ENCODE measurements at regions not wholly inside any gene's neighbourhood (a gene's known extent, or its start where the extent isn't known, plus 50 kb on each side); places are given as distances from the start of the nearest gene placed in this dataset.
"Not testable (repeated sequence)": the region's sequence is repeated elsewhere in the genome, so short reads cannot be mapped to it uniquely, and the experiment has no call there.

- ATAC-seq; DNase-seq (ENCODE audit: missing footprints); intact Hi-C loops (cut with DNase I): not testable (repeated sequence)
These were observed 161.3 kb downstream of the ZIC4 start for GRCh38 chr3:147245022-147245421.

- ATAC-seq (no peak), DNase-seq (ENCODE audit: missing footprints) (no peak)
- intact Hi-C loops (cut with DNase I) = no loop called here
These were observed 161.9 kb downstream of the ZIC4 start for GRCh38 chr3:147244397-147244796.

GRCh38 chr3:147240581-147240980, 165.8 kb downstream of the ZIC4 start:
- intact Hi-C loops (cut with DNase I) = no loop called here
- DNase-seq (ENCODE audit: missing footprints) = no peak
- ATAC-seq = no peak

DNA sequence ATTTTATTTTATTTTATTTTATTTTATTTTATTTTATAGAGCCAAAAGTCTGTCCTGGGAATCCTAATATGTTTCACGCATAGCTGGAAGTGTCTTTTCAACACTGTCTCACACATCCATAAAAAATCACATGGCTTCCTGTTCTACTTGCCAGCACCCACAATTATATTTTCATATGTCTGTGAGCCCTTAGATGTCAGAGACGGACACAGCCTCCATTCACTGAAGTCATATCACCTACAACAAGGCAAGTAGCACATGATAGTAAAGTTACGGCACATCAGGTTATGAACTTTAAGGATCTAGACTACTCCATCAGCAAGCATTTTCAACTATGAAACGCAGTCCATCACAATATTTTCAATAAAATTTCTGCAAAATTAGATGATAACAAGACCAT, 168.4 kb downstream of the ZIC4 start:
- intact Hi-C loops (cut with DNase I) = no loop called here
- DNase-seq (ENCODE audit: missing footprints) (no peak), ATAC-seq (no peak)

- intact Hi-C loops (cut with DNase I); ATAC-seq; DNase-seq (ENCODE audit: missing footprints): not testable (repeated sequence)
These were observed 174.4 kb downstream of the ZIC4 start for GRCh38 chr3:147231980-147232379.

GRCh38 chr3:147231111-147231510, 175.2 kb downstream of the ZIC4 start:
- no peak for DNase-seq (ENCODE audit: missing footprints)
- intact Hi-C loops (cut with DNase I) = no loop called here
- no peak for ATAC-seq

DNA sequence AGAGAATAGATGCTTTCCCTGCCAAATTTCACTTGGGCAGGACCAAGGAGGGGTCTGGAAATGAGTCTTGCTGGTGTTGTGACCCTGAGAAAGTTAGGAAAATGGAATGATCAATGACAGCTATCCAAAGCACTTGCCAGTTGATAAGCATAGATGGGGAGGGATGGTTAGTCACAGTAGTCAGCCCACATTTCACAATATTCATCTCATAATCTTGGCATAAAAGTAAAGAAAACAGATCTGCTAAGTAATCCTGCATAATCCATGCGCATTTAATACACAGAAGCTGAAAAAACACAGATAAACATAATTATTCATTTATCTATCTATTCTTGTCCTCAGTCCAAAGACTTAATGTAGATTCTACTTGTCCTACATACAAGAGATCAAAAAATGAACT, 184.1 kb downstream of the ZIC4 start:
- intact Hi-C loops (cut with DNase I) = no loop called here
- no peak for ATAC-seq
- no peak for DNase-seq (ENCODE audit: missing footprints)

DNA sequence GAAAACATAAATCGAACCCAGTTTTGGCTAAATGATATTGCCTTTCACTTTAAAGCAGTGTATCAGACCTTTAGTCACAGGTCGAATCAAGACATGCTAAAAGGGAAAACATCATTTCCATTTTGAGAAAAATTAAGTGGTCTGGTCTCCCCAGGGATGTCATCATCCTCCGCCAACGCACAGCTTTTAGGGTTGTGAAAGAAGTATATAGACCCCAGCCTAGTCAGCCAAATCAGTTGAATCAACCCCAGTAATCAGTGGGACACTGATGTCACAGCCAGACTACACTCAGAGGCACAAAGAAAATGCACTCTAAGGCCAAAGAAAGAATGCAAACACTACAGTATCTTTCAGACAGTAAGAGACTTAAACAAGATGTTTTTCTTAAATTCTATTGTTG, 187.4 kb downstream of the ZIC4 start:
- no peak for DNase-seq (ENCODE audit: missing footprints)
- intact Hi-C loops (cut with DNase I) = no loop called here
- ATAC-seq = no peak

DNA sequence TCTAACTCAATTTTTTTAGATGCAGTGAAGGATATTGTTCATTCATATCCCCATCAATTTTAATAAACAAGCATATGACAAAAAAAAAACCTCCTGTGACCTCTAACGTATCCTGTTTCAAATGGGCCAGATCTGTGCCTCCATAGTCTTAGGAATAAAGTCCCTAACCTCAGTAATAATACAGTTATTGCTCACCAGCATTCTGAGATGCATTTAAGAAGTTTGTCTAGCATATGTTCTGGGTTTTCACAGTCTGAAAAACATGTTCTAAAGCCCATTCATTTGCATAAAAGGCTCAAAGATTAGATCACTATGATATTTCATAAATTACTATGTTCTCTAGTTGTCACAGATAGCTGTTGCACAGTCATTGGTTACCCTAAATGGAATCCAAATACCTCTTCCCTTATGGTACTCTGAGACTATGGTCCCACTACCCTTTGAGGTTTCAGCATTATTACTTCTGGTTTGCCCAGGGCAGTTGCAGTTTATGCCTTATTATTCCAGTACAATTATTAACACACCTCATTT, 190.1 kb downstream of the ZIC4 start:
- DNase-seq (ENCODE audit: missing footprints) = no peak
- intact Hi-C loops (cut with DNase I) = no loop called here
- ATAC-seq = no peak

- ATAC-seq = no peak
- DNase-seq (ENCODE audit: missing footprints) = no peak
- intact Hi-C loops (cut with DNase I) = no loop called here
These were observed 190.7 kb downstream of the ZIC4 start for GRCh38 chr3:147215660-147216059.

- ATAC-seq (no peak), DNase-seq (ENCODE audit: missing footprints) (no peak)
- intact Hi-C loops (cut with DNase I) = no loop called here
These were observed 192.7 kb downstream of the ZIC4 start for GRCh38 chr3:147213633-147214032.

DNA sequence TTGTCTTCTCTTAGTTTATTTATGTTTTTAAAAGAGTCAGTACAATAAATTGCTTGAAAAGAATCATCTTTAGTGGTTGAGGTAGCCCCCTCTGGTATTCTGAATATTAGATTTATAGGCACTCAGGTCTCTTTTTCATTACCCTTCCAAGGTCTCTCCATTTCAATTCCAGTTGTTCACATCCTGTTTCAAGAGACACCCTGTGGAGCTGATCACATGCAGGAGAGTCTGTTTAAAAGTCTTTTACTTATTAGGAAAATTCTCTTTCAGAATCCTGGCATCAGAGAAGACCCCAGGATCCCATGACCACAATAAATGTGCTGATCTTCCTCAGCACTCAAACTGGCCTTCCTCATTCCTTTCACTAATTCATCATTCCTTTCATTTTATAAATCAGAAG, 195.7 kb downstream of the ZIC4 start:
- DNase-seq (ENCODE audit: missing footprints) (no peak), ATAC-seq (no peak)
- intact Hi-C loops (cut with DNase I) = no loop called here

GRCh38 chr3:147201086-147201485, 205.3 kb downstream of the ZIC4 start:
- intact Hi-C loops (cut with DNase I) = no loop called here
- DNase-seq (ENCODE audit: missing footprints) = peak; percentile 33
- no peak for ATAC-seq

GRCh38 chr3:147200545-147200944, 205.8 kb downstream of the ZIC4 start:
- ATAC-seq = no peak
- no peak for DNase-seq (ENCODE audit: missing footprints)
- intact Hi-C loops (cut with DNase I) = no loop called here

DNA sequence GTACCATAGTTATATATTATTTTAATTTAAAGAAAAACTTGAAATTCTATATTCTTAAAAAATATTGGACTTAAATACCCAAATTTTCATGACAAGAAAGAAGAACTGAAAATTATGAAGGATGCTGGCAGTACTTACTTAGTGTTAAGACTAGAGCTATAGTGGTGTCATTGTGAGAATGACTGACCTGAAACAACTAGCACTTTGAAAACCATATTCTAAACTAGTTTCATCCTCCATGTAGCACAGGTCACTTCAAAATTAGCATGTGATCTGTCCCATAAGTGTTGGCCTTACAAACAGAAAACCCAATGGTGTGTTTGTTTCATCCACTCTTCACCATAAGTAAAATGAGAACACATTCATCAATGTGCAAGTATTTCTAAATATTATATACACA, 208.6 kb downstream of the ZIC4 start:
- ATAC-seq (no peak), DNase-seq (ENCODE audit: missing footprints) (no peak)
- intact Hi-C loops (cut with DNase I) = no loop called here

- DNase-seq (ENCODE audit: missing footprints) = no peak
- intact Hi-C loops (cut with DNase I) = no loop called here
- no peak for ATAC-seq
These were observed 210.5 kb downstream of the ZIC4 start for GRCh38 chr3:147195887-147196286.

GRCh38 chr3:147191795-147192385, 214.5 kb downstream of the ZIC4 start:
- no peak for DNase-seq (ENCODE audit: missing footprints)
- ATAC-seq = no peak
- intact Hi-C loops (cut with DNase I) = loop anchor here (2.0 to 5.0 kb wide), 2 partner anchors 373 to 440 kb away; no protein-coding TSS in a partner anchor

- intact Hi-C loops (cut with DNase I) = no loop called here
- ATAC-seq (no peak), DNase-seq (ENCODE audit: missing footprints) (no peak)
These were observed 217.3 kb downstream of the ZIC4 start for GRCh38 chr3:147189016-147189415.

DNA sequence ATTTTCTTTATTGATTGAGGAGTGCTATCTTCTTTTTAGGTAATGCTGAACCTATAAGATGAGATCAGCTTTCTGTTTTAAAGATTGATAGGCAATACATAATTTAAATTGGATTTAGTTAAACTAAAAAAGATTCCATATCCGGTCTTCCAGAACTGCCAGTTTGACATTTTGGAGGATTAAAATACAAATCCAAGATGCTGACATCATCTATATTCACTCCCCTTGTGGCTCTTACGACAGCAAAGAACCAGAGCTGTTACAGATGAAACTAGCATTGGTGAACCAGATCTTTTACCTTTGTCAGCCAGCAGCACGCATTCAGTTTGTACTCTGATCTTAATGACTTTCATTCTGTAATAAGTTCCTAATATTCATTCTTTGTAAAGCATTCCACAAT, 218.7 kb downstream of the ZIC4 start:
- intact Hi-C loops (cut with DNase I) = no loop called here
- DNase-seq (ENCODE audit: missing footprints) = no peak
- no peak for ATAC-seq

DNA sequence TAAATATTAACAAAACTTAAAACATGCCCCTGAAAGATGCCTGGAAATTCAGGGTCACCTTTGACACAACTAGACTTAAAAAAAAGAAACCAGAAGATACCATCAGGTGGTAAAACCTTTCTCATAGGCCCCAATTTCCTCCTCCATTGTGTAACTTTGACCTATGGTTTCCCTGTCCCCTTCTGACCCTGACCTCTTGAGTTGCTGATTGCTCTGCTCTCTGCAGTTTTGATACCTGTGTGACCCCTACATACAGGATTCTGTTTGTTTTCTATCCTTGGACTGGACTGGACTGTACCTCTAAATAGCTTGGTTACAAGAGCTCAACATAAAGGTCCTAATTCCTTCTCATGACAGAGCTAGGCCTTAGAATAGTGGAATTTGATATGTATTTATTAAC, 220.6 kb downstream of the ZIC4 start:
- ATAC-seq (no peak), DNase-seq (ENCODE audit: missing footprints) (no peak)
- intact Hi-C loops (cut with DNase I) = no loop called here

DNA sequence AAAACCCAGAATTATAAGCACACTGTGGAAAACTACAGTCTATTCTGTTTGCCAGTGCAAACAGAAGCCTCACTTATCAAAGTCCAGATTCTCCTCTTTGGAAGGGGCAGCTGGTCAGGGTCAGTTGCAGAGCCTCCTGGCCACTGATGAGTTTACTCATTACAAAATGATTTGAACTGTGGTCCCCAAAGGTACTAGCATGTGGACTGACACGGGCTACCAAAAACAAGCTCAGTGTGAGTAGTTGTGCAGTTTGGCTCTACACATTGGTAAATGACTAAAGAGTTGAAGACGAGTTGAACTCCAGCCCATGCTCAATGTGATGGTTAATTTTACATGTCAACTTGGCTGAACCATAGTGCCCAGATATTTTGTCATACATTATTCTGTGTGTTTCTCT, 221.5 kb downstream of the ZIC4 start:
- intact Hi-C loops (cut with DNase I) = no loop called here
- ATAC-seq (no peak), DNase-seq (ENCODE audit: missing footprints) (no peak)
